Amygdala (tissue), 56 donors: ENCODE measurements at regions not wholly inside any gene's neighbourhood (a gene's known extent, or its start where the extent isn't known, plus 50 kb on each side); places are given as distances from the start of the nearest gene placed in this dataset.
A peak's percentile ranks its signal among the peaks of the same experiment; 100 is the strongest.
"Not testable (repeated sequence)": the region's sequence is repeated elsewhere in the genome, so short reads cannot be mapped to it uniquely, and the experiment has no call there.

Experiments used
- DNase-seq, 56 donors: peaks; one replicate each; lab custom pipeline; 2025; lab: John Stamatoyannopoulos, UW

DNA sequence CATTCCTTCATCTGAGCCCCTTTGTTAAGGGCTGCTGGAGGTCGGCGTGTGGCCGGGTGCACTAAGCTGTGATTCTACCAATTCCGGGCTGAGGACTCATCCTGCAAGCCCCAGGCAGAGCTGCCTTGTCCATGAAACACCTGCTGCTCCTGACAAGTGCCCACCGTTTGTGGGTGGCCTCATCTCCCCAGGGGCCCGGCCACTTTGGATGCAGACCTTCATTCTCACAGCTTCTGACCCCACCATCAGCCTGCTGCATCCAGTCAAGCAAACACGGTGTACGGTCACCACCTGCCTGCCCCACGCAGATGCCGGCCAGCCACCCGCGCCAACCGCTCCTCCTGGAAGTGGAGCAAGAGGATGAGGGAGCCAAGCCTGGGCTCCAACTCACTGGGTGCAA is 382.7 kb downstream of the THBS2 start:
- no peak for DNase-seq

- no peak for DNase-seq
Observed at GRCh38 chr6:168867247-168868102, 386.2 kb downstream of the THBS2 start.

- DNase-seq: no peak
Observed at GRCh38 chr6:168866534-168866933, 387.1 kb downstream of the THBS2 start.

GRCh38 chr6:168865522-168865921 is 388.1 kb downstream of the THBS2 start:
- DNase-seq: no peak

- DNase-seq: peak in 19 of 56 donors; percentile 11 to 69 (median 32)
Observed at GRCh38 chr6:168864541-168865460, 388.8 kb downstream of the THBS2 start.

DNA sequence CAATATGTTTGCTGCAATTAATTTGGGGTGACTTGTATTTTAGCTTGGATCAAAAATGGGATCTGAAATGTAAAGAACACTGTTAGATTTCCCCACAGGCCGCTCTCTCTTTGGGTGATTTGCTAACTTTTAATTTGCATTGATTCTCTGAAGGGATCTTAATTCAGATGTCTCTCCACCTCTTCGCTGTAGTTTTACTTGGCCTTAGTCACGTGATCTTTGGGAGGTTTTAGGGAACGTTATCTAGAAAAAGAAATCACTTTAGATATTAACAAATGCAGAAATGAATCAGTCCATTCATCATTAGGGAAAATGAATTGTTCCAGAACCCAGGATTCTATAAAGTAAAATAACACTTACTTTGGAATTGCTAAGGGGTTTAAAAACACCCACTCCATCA is 390.2 kb downstream of the THBS2 start:
- no peak for DNase-seq

DNA sequence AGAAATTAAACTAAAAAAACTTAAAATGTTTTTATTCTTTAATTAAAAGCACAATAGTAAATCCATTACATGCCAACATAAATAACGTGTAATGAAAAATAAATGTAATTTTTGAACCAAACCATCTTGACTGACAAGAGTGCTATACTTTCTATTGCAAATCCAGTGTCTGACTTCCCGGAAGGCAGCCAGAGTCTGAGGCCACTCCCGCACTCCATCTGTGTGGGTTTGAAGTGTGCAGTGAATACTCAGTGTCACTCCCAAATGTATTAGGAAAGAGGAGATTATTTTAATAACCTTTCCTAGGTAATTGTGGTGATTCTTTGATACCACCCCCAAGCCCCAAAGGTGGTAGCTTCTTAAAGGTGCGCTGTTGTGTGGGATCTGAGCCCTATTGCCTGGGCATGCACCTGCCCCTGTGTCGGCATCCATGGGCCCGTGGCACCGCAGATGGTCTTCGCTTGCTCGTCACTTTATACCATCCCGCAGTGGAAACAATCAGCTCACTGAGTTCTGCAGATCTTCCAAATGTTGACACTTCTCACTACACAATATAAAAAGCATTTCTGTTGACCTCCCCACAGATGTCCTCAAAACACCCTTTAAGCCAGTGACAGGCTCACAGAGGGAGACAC is 391.2 kb downstream of the THBS2 start:
- DNase-seq: peak in 1 of 56 donors; percentile 19

- no peak for DNase-seq
Observed at GRCh38 chr6:168860987-168861386, 392.7 kb downstream of the THBS2 start.

GRCh38 chr6:168860341-168860740 is 393.3 kb downstream of the THBS2 start:
- DNase-seq: no peak

GRCh38 chr6:168858926-168859325 is 394.7 kb downstream of the THBS2 start:
- DNase-seq: no peak

- no peak for DNase-seq
Observed at GRCh38 chr6:168856914-168857313, 396.7 kb downstream of the THBS2 start.

GRCh38 chr6:168852376-168852884 is 401.2 kb downstream of the THBS2 start:
- DNase-seq: no peak

GRCh38 chr6:168851460-168852375 is 401.9 kb downstream of the THBS2 start:
- DNase-seq: no peak

- DNase-seq: not testable (repeated sequence)
Observed at GRCh38 chr6:168850027-168850736, 403.5 kb downstream of the THBS2 start.

DNA sequence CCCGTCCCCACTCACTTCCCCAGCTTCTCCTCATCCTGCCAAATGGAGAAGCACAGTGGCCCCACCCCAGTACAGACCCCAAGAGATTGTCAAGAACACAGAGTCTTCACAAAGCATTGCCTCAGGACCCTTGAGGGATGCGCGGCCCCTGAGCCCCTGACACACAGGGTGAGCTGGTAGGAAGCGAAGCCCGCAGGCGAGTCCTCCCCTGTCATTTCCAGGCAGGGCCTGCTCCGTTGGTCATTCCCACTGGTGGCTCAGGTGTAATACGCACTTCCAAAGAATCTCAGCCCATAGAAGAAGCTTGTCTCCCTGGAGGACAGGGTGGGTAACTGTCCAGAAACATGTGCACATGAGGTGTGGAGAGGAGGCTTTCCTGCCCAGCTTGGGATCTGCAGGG is 404.2 kb downstream of the THBS2 start:
- DNase-seq: no peak

GRCh38 chr6:168848797-168849196 is 404.8 kb downstream of the THBS2 start:
- no peak for DNase-seq

DNA sequence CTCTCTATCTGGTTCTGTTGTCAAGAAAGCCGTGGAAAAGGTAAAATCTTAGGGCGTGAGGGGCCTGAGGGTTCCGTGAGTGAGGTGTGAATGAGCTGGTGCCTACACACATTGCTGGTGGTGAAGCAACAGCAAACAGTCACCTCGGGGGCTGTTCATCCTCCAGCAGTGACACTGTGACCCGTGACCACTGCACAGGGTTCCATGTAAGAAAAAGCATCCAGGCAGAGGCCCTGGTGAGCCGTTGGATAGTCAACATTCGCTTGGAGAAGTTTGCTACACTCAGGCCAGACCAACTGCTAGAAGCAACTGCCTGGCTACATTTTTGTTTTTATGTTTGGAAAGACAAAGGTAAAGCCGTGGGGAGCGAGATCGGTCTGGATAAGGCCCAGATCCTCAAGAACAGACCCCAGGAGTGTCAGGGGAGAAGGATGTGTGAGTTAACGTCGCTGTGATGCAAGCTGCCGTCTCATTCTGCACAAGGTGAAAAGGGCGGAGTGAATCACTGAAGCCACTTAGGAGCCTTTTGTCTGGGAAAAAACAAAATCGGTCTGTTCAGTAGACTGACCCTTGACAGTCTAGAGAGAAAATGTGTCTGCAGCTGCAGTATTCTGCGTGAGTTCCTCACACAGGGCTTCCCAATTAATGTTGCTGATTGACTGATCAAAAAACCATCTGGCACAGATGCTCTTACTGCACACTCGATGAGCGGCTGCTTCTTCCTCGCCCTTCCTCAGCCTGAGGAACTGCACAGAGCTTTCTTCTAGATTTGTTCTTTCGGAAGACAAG is 404.0 kb downstream of the SMOC2 start:
- no peak for DNase-seq

- not testable (repeated sequence) for DNase-seq
Observed at GRCh38 chr6:168842632-168843212, 401.7 kb downstream of the SMOC2 start.
